ELR (cell line): ENCODE measurements at regions not wholly inside any gene's neighbourhood (a gene's known extent, or its start where the extent isn't known, plus 50 kb on each side); places are given as distances from the start of the nearest gene placed in this dataset.
"Not testable (repeated sequence)": the region's sequence is repeated elsewhere in the genome, so short reads cannot be mapped to it uniquely, and the experiment has no call there.

Experiments used
- DNase-seq: peaks from one replicate; pipeline ENCODE4 v3.0.0-alpha.2; 2015; ENCODE audit warnings: low read depth

DNA sequence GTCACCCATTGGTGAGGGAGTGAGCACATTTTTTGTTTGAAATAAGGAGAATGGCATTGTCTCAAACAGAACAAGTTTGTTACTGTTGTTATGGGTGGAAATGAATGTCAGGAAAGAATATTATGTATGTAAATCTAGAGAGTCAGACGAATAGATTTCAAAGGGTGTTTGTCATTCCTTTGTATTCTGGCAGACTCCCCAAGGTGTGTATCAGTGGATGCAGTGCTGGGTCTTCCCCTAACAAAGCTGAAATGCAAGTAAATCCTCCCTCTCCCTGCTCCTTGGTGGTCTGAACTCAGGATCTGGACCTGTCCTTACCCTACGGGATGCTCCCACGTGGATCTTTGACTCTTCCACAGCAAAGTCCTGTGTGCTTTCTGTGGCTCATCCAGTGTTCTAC, 139.5 kb upstream of the ZNF516 start:
- DNase-seq: no peak

DNA sequence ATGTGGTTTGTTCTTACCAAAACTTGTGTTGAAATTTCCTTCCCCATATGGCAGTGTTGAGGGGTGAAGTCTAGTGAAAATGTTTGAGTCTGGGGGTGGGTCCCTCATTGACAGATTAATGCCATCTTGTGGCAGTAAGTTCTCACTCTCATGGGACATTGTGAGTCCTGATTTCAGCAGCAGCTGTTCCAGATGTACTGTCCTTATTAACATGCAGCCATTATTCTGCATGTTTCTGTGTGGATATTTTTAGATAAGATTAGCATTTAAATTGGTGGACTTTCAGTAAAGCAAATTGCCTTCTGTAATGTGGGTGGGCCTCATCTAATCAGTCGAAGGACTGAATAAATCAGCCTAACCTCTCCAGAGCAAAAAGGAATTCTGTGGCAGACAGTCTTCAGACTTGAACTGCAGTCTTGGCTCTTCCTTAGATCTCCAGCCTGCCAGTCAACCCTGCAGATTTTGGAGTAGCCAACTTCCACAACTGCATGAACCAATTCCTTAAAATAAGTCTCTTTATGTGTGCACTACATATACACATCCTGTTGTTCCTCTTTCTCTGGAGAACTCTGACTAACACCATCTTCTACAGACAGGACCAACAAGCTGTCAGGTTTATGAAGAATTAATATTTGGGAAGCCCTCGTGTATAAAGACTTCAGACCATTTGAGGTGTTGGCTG, 138.7 kb upstream of the ZNF516 start:
- no peak for DNase-seq

DNA sequence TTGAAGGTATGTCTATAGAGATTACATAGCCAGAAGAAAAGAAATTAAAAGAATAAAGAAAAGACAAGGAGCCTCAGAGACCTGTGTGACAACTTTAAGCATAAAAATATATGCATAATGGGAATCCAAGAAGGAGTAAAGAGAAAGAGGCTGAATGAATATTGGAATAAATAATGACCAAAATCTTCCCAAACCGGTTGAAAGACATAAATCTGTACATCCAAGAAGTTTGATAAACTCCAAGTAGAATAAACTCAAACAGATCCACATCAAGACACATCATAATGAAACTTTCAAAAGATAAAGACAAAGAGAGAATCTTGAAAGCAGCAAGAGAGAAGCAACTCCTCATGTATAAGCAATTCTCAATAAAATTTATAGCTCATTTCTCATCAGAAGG, 132.4 kb upstream of the ZNF516 start:
- DNase-seq: no peak

DNA sequence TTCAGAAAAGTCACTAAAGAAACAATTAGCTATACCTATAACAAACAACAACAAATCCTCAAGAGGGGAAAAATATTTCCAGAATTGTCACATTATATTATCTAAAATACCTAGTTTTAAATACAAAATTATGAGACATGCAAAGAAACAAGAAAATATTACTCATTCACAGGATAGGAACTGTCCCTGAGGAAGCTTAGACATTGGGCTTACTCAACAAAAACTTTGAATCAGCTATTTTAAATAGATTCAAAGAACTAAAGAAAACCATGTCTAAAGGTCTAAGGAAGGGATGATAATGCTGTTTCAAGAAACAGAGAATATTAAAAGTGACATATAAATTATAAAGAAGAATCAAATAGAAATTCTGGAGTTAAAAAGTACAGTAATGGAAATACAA, 131.9 kb upstream of the ZNF516 start:
- no peak for DNase-seq

DNA sequence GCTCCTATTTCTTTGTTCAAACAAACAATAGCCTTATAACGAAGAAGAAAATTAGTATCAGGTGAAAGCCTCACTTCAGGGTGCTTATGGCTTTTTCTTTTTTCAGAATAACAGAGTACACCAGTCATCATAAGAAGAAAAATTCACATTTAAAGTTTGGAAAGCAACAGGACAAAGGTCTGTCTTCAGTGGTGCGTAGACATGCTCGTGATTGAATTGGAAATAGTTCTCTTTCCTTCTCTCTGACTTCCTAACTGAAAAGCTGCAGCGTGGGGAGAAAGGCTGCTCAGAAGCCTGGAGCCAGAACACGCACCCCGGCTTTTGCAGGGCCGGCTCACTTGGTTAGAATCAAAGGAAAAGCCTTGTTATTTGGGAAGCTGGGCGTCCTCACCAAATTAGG, 127.6 kb upstream of the ZNF516 start:
- no peak for DNase-seq

DNA sequence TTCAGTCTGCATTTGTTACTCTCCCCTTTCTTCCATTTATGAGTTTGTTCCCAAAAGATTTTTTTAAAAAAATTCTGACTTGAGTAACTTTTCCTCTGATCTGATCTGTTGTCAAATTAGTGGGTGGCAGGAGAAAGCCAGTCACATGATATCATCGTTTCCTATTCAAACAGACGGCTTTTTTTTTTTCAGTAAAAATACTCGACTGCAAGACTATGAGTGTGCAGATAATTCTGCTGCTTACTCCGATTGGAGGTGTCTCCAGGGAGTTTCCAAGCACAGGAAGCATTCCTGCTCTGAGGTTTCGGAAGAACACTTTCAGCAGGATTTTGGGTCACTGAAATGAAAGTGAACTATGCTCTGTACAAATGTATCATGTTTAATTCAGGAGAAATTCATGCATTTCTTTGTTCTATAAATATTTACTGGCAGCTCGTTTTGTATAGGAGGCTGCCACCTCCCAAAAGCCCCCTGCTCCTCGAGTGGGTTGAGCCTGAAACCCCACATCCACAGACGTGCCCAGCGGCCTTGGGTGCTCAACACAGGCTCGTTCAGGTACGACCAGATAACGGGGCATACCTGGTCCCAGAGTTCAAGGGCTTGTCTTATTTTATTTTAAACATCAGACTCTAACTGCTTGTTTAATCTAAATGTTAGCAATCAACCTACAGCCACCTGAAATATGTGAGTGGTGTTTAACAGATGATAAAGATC, 126.9 kb upstream of the ZNF516 start:
- peak; percentile 38 for DNase-seq

DNA sequence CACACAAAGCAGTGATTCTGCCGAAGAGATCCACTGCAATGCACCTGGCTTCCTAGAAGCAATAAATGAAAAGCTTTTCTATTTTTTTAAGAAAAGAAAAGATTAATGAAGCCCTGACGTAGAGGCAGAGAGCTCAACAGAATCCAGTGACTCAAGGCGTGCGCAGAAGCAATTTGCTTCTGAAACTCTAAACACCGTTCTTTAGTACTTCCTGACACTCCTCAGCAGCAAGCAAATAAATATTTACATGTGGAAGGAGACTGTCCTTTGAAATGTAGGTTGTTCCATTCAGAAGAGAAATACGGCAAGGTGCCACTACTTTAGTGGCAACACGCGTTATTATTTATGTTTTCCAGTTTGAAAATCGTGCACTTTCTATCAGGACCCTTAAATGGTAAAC, 126.2 kb upstream of the ZNF516 start:
- DNase-seq: no peak

DNA sequence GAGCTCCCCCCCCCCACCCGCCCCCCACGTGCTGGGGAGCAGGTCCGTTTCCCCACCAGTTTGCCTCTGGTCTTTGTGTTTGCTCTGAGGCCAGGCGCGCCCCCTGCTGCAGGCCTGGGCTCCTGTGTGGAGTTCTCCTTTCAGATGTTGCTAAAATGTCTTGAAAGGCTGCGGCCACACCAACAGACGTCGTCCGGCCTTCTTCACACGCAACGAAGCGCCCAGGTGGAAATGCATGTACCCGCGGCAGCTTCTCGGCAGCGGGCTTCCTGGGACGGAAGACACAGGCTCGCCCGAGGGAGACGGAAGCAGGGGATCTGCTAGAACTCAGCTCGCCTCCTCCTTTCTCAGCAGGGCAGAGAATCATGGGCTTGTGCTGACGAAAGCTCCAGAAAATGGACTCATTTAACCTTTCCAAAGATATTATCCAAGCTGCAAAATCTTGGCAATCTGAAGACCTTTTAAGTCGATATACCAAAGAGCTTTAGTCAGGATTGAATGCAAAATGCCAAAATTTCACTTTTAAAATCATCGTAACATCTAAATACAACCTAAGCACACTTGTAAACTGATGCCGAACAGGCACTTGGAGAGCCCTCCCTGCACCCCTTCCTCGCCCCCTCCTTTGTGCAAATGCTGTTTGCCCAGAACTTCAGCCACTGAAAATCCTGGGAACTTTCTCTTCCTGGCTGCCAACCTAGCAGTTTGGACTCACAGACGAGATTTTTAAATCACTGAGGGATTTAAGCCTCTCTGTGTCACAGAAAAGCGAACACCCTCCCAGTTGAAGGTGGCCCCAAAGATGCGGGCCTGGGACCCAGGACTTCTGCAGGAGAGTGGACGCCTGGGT, 125.5 kb upstream of the ZNF516 start:
- DNase-seq: peak; percentile 76

DNA sequence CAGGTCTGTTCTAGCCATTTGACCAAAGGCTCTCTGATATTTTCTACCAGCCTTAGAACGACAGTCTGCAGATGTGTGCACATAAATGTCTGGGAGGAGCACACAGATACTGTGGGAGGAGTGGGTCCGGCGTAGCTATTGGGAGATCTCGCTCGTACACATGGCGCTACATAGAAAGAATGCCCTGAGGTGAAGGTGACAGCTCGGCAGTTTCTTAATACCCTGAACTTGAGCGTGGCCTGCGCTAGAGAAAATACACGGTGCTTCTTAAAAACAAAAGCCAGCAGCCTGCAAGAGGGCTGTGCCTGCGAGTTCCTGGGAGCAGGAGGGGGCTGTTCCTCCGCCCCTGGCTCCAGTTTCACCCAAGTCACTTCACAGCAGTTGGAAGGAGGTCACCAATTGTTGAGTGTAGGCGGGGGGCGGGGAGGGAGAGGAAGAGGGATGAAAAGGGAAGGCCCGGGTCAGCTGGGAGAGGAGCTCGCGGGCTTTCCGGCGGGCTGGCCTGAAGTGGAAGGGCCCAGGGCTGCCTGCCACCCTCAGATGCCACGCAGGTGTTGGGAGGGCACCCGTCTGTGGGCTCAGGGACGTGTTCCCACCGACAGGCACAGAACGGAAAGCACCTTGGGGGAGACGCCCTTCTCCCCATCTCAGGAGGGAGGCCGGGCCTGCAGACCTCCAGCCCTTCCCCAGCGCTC, 124.7 kb upstream of the ZNF516 start:
- DNase-seq: peak; percentile 15

DNA sequence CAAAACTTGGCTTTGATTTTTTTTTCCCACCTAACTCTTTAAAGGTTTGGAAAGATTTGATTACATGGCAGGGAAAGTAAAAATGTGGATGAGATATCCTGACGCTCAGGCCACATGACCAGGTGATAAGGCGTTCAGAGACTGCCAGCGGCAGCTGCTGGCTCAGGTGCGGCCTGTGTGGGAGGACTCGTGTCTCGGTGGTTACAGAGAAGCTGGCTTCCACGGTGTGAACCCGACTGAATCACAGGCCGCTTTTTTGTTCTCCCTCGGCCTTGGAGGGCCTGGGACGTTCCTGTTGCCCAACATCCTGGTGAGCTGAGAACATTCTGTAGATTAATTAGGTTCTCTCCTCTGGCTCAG, 124.2 kb upstream of the ZNF516 start:
- no peak for DNase-seq

DNA sequence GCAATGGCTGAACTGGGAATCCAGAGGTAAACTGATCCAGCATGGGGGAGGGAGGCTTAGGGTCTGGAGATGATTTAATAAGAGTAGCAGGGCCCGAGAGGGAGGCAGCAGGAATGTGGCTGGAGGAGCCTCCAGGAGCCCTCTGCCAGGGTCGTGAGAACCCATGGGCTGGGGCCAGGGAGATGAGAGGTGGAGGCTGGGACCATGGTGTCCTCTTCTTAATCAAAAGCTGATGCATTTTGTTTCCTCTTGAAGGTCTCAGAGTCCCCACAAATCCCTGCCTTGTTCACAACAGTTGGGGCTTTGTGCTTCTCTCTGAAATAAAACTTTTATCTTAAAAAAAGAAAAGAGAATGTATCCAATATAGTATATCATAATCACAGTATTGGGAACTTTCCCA, 123.7 kb upstream of the ZNF516 start:
- no peak for DNase-seq

DNA sequence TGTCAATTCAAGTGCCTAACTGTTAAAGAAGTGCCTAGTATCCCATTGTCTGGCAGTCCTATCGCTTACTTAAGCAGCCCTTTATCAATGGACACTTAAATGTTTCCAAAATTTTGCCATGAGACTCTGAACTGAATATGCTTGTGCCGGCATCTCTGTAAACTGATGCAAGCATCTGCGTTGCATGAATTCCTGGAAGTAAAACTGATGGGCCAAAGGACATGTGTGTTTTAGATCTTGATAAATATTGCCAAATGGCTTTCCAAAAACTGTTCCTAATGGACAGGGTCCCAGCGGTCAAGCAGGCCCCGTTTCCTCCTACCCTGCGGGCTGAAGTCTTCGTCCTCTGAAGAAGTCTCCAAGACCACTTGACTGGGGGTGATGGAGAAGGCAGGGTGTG, 121.3 kb upstream of the ZNF516 start:
- DNase-seq: no peak

DNA sequence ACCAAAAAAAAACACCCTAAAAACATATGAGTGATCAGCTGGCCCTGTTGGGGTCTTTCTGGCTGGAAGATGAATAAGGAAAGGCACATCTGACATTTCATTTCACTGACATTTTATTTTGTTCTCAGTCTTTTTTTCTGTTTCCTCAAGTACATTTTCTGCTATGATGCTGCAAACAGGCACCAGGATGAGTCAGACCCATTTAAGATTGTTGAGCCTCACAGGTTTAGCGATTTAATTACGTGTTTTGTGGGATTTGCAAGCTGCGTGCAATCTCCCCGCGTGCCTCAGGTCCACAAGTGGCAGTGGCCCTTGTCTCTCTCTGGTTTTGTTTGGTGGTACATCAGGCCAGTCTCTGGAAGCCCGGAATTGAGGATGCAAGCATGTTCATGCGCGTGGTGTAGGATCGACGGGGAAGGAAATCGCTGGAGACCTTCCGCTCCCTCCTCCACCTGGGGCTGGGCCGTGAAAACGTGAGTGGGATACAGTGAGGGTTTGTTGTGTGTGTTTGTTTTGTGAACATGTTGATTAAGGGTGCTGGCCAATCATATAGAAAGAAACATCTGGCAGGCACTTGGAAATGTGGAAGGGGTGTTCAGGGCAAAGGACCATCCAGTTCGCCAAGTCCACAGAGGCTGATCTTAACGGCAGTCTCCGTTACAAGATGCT, 120.2 kb upstream of the ZNF516 start:
- DNase-seq: peak; percentile 14

DNA sequence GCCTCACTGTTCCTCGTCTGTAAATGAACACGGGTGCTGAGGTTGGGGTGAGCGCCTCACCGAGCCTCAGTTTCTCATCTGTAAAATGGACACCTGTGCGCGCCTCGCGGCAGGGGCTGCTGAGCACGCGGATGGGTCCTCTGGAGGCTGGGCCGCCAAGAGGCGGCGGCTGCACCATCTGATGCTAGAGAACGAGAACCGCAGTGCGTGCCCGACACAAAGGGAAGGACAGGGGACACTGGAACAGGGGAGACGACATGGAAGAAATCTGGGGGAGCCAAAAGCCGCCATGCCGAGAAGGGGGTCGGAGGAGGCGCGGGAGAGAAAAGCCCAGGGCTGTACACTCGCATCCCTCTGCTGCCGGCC, 118.7 kb upstream of the ZNF516 start:
- no peak for DNase-seq

DNA sequence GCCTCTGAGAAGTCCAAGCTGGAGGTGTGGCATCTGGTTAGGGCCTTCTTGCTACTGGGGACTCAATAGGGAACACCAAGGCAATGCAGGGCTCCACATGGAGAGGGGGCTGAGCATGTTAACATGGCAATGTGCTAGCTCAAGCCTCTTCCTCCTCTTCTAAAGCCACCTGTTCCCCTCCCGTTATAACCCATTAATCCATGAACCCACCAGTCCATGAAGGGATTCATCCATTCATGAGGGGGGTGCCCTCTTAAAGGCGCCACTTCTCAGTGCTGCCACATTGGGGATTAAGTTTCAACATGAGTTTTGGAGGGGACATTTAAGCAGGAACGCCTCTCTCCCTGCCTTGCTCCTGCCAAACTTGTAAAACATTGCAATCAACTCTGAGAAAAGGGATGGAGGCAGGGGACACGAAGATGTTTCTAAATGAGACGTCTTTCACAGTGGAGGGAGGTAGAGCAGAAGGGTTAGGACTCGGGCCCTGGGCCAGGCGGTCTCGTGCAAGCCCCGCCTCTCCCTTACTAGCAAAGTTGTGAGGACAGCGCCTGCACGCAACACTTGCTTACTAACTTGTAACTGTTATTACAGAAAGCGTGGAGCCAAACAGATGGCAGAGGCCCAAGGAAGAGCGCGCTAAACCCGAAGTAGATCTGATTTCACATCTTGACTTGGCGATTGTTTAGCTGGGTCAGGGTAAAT, 118.2 kb upstream of the ZNF516 start:
- DNase-seq: no peak

DNA sequence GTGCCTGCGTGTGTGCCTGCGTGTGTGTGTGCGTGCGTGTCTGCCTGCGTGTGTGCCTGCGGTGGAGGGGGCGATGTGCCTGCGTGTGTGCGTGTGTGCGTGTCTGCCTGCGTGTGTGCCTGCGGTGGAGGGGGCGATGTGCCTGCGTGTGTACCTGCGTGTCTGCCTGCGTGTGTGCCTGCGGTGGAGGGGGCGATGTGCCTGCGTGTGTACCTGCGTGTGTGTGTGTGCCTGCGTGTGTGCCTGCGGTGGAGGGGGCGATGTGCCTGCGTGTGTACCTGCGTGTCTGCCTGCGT, 116.7 kb upstream of the ZNF516 start:
- DNase-seq: not testable (repeated sequence)

DNA sequence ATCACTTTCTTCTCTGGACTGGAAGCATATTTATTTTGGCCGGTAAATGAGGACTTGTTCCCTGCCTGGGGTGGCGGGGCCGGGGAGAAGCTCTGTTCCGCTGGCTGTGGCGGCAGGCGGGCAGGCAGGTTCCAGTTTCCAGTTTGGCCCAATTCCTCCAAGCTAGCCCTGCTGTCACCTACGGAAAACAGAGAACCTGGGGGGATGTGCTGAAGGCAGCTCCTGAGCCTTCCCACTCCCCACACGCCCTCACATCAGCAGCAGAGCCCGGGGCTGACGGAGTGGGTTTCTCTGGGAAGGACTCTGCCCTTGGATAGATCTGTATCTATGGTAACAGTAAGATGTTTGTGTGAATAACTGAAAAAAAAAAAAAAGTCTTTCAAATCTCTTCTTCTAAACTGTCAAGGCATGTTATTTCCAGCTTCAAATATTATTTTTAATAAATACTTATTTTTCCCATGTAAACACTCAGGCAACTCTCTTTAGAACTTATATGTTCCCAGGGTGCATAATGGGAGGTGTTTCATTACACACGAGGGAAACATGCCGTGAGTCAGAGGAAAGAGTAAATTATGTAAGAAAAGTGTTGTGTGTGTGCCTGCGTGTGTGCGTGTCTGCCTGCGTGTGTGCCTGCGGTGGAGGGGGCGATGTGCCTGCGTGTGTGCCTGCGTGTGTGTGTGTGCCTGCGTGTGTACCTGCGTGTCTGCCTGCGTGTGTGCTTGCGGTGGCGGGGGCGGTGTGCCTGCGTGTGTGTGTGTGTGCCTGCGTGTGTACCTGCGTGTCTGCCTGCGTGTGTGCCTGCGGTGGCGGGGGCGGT, 116.1 kb upstream of the ZNF516 start:
- DNase-seq: peak; percentile 60

DNA sequence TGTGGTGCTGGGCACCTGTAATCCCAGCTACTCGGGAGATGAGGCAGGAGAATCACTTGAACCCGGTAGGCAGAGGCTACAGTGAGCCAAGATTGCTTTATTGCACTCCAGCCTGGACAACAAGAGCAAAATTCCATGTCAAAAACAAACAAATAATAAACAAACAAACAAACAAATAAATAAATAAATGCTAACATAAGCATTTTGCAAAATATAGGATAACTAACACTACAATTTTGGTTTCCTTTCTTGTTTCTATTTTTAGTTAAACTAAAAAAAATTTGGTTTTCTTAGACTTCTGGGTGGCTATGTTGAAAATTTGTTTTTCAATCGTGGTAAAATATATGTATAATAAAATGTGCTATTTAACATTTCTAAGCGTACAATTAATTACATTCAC, 115.0 kb upstream of the ZNF516 start:
- DNase-seq: no peak

DNA sequence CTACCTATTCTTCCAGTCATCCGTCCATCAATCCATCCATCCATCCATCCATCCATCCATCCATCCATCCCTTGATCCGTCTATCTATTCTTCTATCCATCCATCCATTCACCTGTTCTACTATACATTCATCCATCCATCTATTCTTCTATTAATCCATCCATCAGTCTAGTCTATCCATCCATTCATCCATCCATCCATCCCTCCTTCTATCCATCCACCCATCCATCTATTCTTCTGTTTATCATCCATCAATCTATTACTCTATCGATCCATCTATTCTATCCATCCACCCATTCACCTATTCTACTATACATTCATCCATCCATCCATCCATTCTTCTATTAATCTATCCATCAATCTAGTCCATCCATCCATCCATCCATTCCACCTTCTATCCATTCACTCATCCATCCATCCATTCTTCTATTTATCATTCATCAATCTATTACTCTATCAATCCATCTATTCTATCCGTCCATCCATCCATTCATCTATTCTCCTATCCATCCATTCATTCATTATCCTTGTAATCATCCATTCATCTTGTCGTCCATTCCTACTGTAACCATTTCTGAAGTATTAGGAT, 110.4 kb upstream of the ZNF516 start:
- DNase-seq: no peak

DNA sequence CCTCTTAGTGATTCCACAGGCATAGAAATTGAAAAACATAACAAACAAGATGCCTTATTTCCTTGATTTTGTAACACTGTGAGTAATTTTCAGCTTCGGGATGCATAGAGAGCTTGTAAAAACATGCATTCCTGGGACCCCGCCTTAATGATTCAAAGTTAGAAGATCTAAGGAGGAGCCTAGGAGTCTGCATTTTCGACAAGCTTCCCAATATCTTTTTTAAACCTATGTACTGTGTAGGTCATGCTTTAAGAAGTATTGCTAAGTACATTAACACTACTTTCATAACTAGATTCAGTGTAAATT, 109.8 kb upstream of the ZNF516 start:
- DNase-seq: peak; percentile 14
